NCI-H2107 (cell line): ENCODE measurements at regions not wholly inside any gene's neighbourhood (a gene's known extent, or its start where the extent isn't known, plus 50 kb on each side); places are given as distances from the start of the nearest gene placed in this dataset.
A peak's percentile ranks its signal among the peaks of the same experiment; 100 is the strongest.

ENCODE experiments used
- DNase-seq: peaks from one replicate; lab custom pipeline; 2025; lab: John Stamatoyannopoulos, UW

GRCh38 chr14:34040766-34041165 is 89.9 kb upstream of the EGLN3 start:
- DNase-seq: no peak

GRCh38 chr14:34039428-34040047 is 88.7 kb upstream of the EGLN3 start:
- DNase-seq: no peak

- no peak for DNase-seq
These were observed 87.6 kb upstream of the EGLN3 start for GRCh38 chr14:34038358-34039057.

GRCh38 chr14:34036319-34036766 is 85.5 kb upstream of the EGLN3 start:
- no peak for DNase-seq

- no peak for DNase-seq
These were observed 85.0 kb upstream of the EGLN3 start for GRCh38 chr14:34035934-34036250.

- no peak for DNase-seq
These were observed 84.5 kb upstream of the EGLN3 start for GRCh38 chr14:34035177-34035933.

GRCh38 chr14:34034447-34035176 is 83.7 kb upstream of the EGLN3 start:
- DNase-seq: no peak

- no peak for DNase-seq
These were observed 81.8 kb upstream of the EGLN3 start for GRCh38 chr14:34032720-34033119.

- DNase-seq: no peak
These were observed 80.0 kb upstream of the EGLN3 start for GRCh38 chr14:34030864-34031263.

- no peak for DNase-seq
These were observed 79.1 kb upstream of the EGLN3 start for GRCh38 chr14:34029921-34030334.

- DNase-seq: no peak
These were observed 77.2 kb upstream of the EGLN3 start for GRCh38 chr14:34027990-34028495.

- DNase-seq: no peak
These were observed 76.5 kb upstream of the EGLN3 start for GRCh38 chr14:34027130-34027989.

- DNase-seq: no peak
These were observed 74.6 kb upstream of the EGLN3 start for GRCh38 chr14:34025325-34026017.

- no peak for DNase-seq
These were observed 73.9 kb upstream of the EGLN3 start for GRCh38 chr14:34024768-34025144.

- no peak for DNase-seq
These were observed 73.2 kb upstream of the EGLN3 start for GRCh38 chr14:34023824-34024767.

- no peak for DNase-seq
These were observed 70.2 kb upstream of the EGLN3 start for GRCh38 chr14:34021096-34021495.

- no peak for DNase-seq
These were observed 69.1 kb upstream of the EGLN3 start for GRCh38 chr14:34020014-34020413.

- DNase-seq: peak; percentile 32
These were observed 67.8 kb upstream of the EGLN3 start for GRCh38 chr14:34018564-34019244.

- no peak for DNase-seq
These were observed 67.3 kb upstream of the EGLN3 start for GRCh38 chr14:34018125-34018524.
